ENCODE measurements at regions not wholly inside any gene's neighbourhood (a gene's known extent, or its start where the extent isn't known, plus 50 kb on each side); places are given as distances from the start of the nearest gene placed in this dataset.

GRCh38 chr17:15892244-15892643 lies 52.7 kb upstream of the ADORA2B start:
- H3K36me3 ChIP-seq (ENCODE audit: control insufficient read depth in 2 of 2, insufficient read depth in 1 of 2, low read length in 2 of 2): no peaks in the 10 kb centered on the region
- CTCF ChIA-PET: interaction anchor here (0.6 to 1.1 kb wide), 2 partner anchors 64 to 787 kb away, joined by 3 read pairs; no protein-coding TSS in a partner anchor
- H3K4me3 ChIP-seq (ENCODE audit: low read depth, low read length): no peak overlapping the region
- H3K9me3 ChIP-seq (ENCODE audit: control insufficient read depth, insufficient read depth, low read depth, low read length): no peaks in the 10 kb centered on the region
- H3K4me1 ChIP-seq (ENCODE audit: control insufficient read depth, insufficient read depth, low read length): peaks cover 6% of the 10 kb centered on the region; the same call in 1 of the 2 replicates
- POLR2A ChIA-PET: no interaction called here
- no peak overlapping the region for H3K27ac ChIP-seq (ENCODE audit: extremely low read depth, low read depth, low read length)
- no peak for TF ChIP-seq ZBTB17 (tag by site-specific recombination; IDR thresholded peaks at IDR 0.05)
- no peak for TF ChIP-seq ZIC2 (tag by site-specific recombination; IDR thresholded peaks at IDR 0.05)
- TF ChIP-seq ZNF157 (tag by site-specific recombination; IDR thresholded peaks at IDR 0.05): no peak
- no peak for TF ChIP-seq ZBTB48 (tag by site-specific recombination; IDR thresholded peaks at IDR 0.05)
- TF ChIP-seq ZNF350 (tag by site-specific recombination; IDR thresholded peaks at IDR 0.05): no peak
- TF ChIP-seq ZNF398 (tag by site-specific recombination; IDR thresholded peaks at IDR 0.05): no peak
- no peak for TF ChIP-seq ZNF768 (tag by site-specific recombination; IDR thresholded peaks at IDR 0.05)
- no peak for TF ChIP-seq ZNF510 (tag by site-specific recombination; IDR thresholded peaks at IDR 0.05; ENCODE audit: insufficient replicate concordance)
- no peak for TF ChIP-seq ZNF785 (tag by site-specific recombination; IDR thresholded peaks at IDR 0.05)
- no peak for TF ChIP-seq ZNF292 (tag by site-specific recombination; IDR thresholded peaks at IDR 0.05; ENCODE audit: borderline replicate concordance, low read depth)
- no peak for TF ChIP-seq ZNF37A (tag by site-specific recombination; IDR thresholded peaks at IDR 0.05)
- TF ChIP-seq CTCF (tag by site-specific recombination; IDR thresholded peaks at IDR 0.05): no peak
- no peak for TF ChIP-seq SCRT2 (tag by site-specific recombination; IDR thresholded peaks at IDR 0.05)
- TF ChIP-seq ZNF580 (tag by site-specific recombination; IDR thresholded peaks at IDR 0.05): no peak
- TF ChIP-seq ZNF24 (tag by site-specific recombination; IDR thresholded peaks at IDR 0.05): no peak

GRCh38 chr17:15892731-15893657 lies 51.9 kb upstream of the ADORA2B start:
- H3K27ac ChIP-seq (ENCODE audit: extremely low read depth, low read depth, low read length): no peak overlapping the region
- no peaks in the 10 kb centered on the region for H3K36me3 ChIP-seq (ENCODE audit: control insufficient read depth in 2 of 2, insufficient read depth in 1 of 2, low read length in 2 of 2)
- CTCF ChIA-PET: interaction anchor here (1.1 kb wide), 1 partner anchor 65 kb away, joined by 3 read pairs; no protein-coding TSS in a partner anchor
- POLR2A ChIA-PET: no interaction called here
- TF ChIP-seq ZNF311 (tag by site-specific recombination; IDR thresholded peaks at IDR 0.05; ENCODE audit: borderline replicate concordance): no peak
- 0 out of 2 replicates have a peak, but pooled peaks have one; percentile 54 for TF ChIP-seq PRDM1 (tag by site-specific recombination; IDR thresholded peaks at IDR 0.05)
- TF ChIP-seq ZNF221 (tag by site-specific recombination; IDR thresholded peaks at IDR 0.05; ENCODE audit: borderline replicate concordance): no peak
- 0 out of 2 replicates have a peak, but pooled peaks have one; percentile 7 for TF ChIP-seq TRIM28 (IDR thresholded peaks at IDR 0.05; ENCODE audit: borderline replicate concordance, low read length)
- TF ChIP-seq PRDM10 (tag by site-specific recombination; IDR thresholded peaks at IDR 0.05): peak; percentile 65
- TF ChIP-seq REST (tag by site-specific recombination; IDR thresholded peaks at IDR 0.05): 0 out of 2 replicates have a peak, but pooled peaks have one; percentile 22
- peaks cover 6% of the 10 kb centered on the region; the same call in 1 of the 2 replicates for H3K4me1 ChIP-seq (ENCODE audit: control insufficient read depth, insufficient read depth, low read length)
- no peaks in the 10 kb centered on the region for H3K9me3 ChIP-seq (ENCODE audit: control insufficient read depth, insufficient read depth, low read depth, low read length)
- H3K4me3 ChIP-seq (ENCODE audit: low read depth, low read length): no peak overlapping the region

Data from HEK293 (cell line).